Tibial nerve (tissue), 4 donors: ENCODE measurements at regions not wholly inside any gene's neighbourhood (a gene's known extent, or its start where the extent isn't known, plus 50 kb on each side); places are given as distances from the start of the nearest gene placed in this dataset.

Experiments
- DNase-seq, 2 donors: peaks; one replicate each; pipeline ENCODE4 v3.0.0-alpha.2; 2019; ENCODE audit warnings: low spot score in 2 of 2
- H3K27ac ChIP-seq, 4 donors: fragments of 200-600 bp; sonication (generic) in 3 of 4; one replicate each; pipeline ENCODE4 v1.5.1; 2017 to 2019; ENCODE audit warnings: mild to moderate bottlenecking in 1 of 4
- H3K27me3 ChIP-seq, 2 donors: fragments of 200-600 bp; sonication (generic) in 1 of 2; one replicate each; pipeline versions ENCODE4 v1.5.1 to v1.6.0; 2017 to 2019
- H3K36me3 ChIP-seq, 3 donors: fragments of 200-600 bp; sonication (generic); one replicate each; pipeline ENCODE4 v1.5.1; 2018 to 2019
- H3K4me1 ChIP-seq, 4 donors: fragments of 200-600 bp; sonication (generic) in 3 of 4; one replicate each; pipeline ENCODE4 v1.5.1; 2017 to 2019
- H3K4me3 ChIP-seq, 4 donors: fragments of 200-600 bp; sonication (generic) in 3 of 4; one replicate each; pipeline ENCODE4 v1.5.1; 2017 to 2019; ENCODE audit warnings: mild to moderate bottlenecking in 1 of 4, moderate library complexity in 1 of 4
- H3K9me3 ChIP-seq, 4 donors: fragments of 200-600 bp; sonication (generic) in 3 of 4; one replicate each; pipeline ENCODE4 v1.5.1; 2017 to 2019
- CTCF ChIP-seq, 5 experiments: fragments of 200-600 bp in 3 of 5; fragments of 450-650 bp in 2 of 5; sonication (generic) in 3 of 5; IDR thresholded peaks; one replicate each; pipeline ENCODE4 v1.5.1; 2016 to 2019; ENCODE audit warnings: antibody characterized with exemption in 5 of 5, mild to moderate bottlenecking in 3 of 5, moderate library complexity in 2 of 5
- EP300 ChIP-seq, 2 donors: sonication (generic); formaldehyde crosslinking; IDR thresholded peaks; one replicate each; pipeline ENCODE4 v1.6.1; 2017; ENCODE audit warnings: antibody characterized with exemption in 2 of 2, mild to moderate bottlenecking in 1 of 2
- POLR2A ChIP-seq, 2 donors: fragments of 450-650 bp; IDR thresholded peaks; one replicate each; pipeline ENCODE4 v1.6.1; 2017; ENCODE audit warnings: antibody characterized with exemption in 2 of 2, mild to moderate bottlenecking in 2 of 2, moderate library complexity in 2 of 2
- WGBS, 2 donors: methylation state at CpG; one replicate each; pipeline ENCODE4 v1.1.5; 2018; 5-methylcytosine and 5-hydroxymethylcytosine counted together

- Histone ChIP-seq H3K36me3 (no peaks in the 10 kb centered on the region), H3K9me3 (no peaks in the 10 kb centered on the region), H3K27me3 (no peaks in the 10 kb centered on the region), H3K4me3 (no peak overlapping the region), H3K27ac (no peak overlapping the region), H3K4me1 (peaks cover 0 to 14% (median 7%) of the 10 kb centered on the region in 4 donors)
- TF ChIP-seq CTCF (IDR thresholded peaks at IDR 0.05) (no peak), EP300 (IDR thresholded peaks at IDR 0.05) (no peak), POLR2A (IDR thresholded peaks at IDR 0.05) (no peak)
- no peak for DNase-seq
- WGBS, 2 donors: 62 to 69% methylated on average over 2 of the region's 2 CpGs
These were observed 259.7 kb upstream of the PLET1 start for GRCh38 chr11:112520354-112520753.

- DNase-seq: no peak
- Histone ChIP-seq H3K36me3 (no peaks in the 10 kb centered on the region), H3K4me3 (no peak overlapping the region), H3K9me3 (no peaks in the 10 kb centered on the region), H3K27ac (peak overlapping the region in 1 of 4 donors; percentile 73), H3K4me1 (peaks cover 0 to 17% (median 7%) of the 10 kb centered on the region in 4 donors), H3K27me3 (no peaks in the 10 kb centered on the region)
- no peak for TF ChIP-seq EP300 (IDR thresholded peaks at IDR 0.05)
- 75 to 83% methylated on average over 1 of the region's 1 CpG for WGBS, 2 donors
These were observed 261.9 kb upstream of the PLET1 start for GRCh38 chr11:112522536-112522935.

GRCh38 chr11:112523031-112523430 lies 262.4 kb upstream of the PLET1 start:
- Histone ChIP-seq H3K4me1 (peaks cover 0 to 17% (median 7%) of the 10 kb centered on the region in 4 donors), H3K4me3 (no peak overlapping the region), H3K27me3 (no peaks in the 10 kb centered on the region), H3K36me3 (no peaks in the 10 kb centered on the region), H3K9me3 (no peaks in the 10 kb centered on the region), H3K27ac (peak overlapping the region in 1 of 4 donors; percentile 73)
- 47 to 50% methylated on average over 1 of the region's 1 CpG for WGBS, 2 donors
- no peak for TF ChIP-seq EP300 (IDR thresholded peaks at IDR 0.05)
- no peak for TF ChIP-seq POLR2A (IDR thresholded peaks at IDR 0.05)
- TF ChIP-seq CTCF (IDR thresholded peaks at IDR 0.05): no peak
- no peak for DNase-seq

GRCh38 chr11:112523477-112523876 lies 262.8 kb upstream of the PLET1 start:
- H3K9me3 ChIP-seq: no peaks in the 10 kb centered on the region
- TF ChIP-seq POLR2A (IDR thresholded peaks at IDR 0.05) (no peak), EP300 (IDR thresholded peaks at IDR 0.05) (peak in 1 of 2 donors; percentile 35), CTCF (IDR thresholded peaks at IDR 0.05) (no peak)
- DNase-seq: no peak
- no peaks in the 10 kb centered on the region for H3K27me3 ChIP-seq
- peaks cover 0 to 17% (median 7%) of the 10 kb centered on the region in 4 donors for H3K4me1 ChIP-seq
- 30 to 31% methylated on average over 4 of the region's 4 CpGs for WGBS, 2 donors
- peak overlapping the region in 1 of 4 donors; percentile 73 for H3K27ac ChIP-seq
- no peak overlapping the region for H3K4me3 ChIP-seq
- H3K36me3 ChIP-seq: no peaks in the 10 kb centered on the region

GRCh38 chr11:112523951-112524350 lies 263.3 kb upstream of the PLET1 start:
- H3K9me3 ChIP-seq: no peaks in the 10 kb centered on the region
- no peaks in the 10 kb centered on the region for H3K27me3 ChIP-seq

More at GRCh38 chr11:112523951-112524350, 263.3 kb upstream of the PLET1 start:
- WGBS, 2 donors: 47 to 54% methylated on average over 2 of the region's 2 CpGs
- TF ChIP-seq CTCF (IDR thresholded peaks at IDR 0.05) (no peak), POLR2A (IDR thresholded peaks at IDR 0.05) (no peak), EP300 (IDR thresholded peaks at IDR 0.05) (no peak)
- Histone ChIP-seq H3K4me1 (peaks cover 0 to 17% (median 7%) of the 10 kb centered on the region in 4 donors), H3K36me3 (no peaks in the 10 kb centered on the region), H3K4me3 (no peak overlapping the region), H3K27ac (peak overlapping the region in 1 of 4 donors; percentile 73)
- no peak for DNase-seq
